Fibroblast of the aortic adventitia (primary cell): ENCODE measurements at regions not wholly inside any gene's neighbourhood (a gene's known extent, or its start where the extent isn't known, plus 50 kb on each side); places are given as distances from the start of the nearest gene placed in this dataset.

Experiments
- DNase-seq: peaks from one replicate; pipeline ENCODE4 v3.0.0-alpha.2; 2010; ENCODE audit warnings: low read depth
- H3K4me3 ChIP-seq: 2 replicates; pipeline ENCODE4 v1.5.1; 2011; ENCODE audit warnings: low read depth, mild to moderate bottlenecking, control low read depth, low read length, moderate library complexity
- CTCF ChIP-seq: IDR thresholded peaks from 2 replicates; pipeline ENCODE4 v1.5.1; 2011; ENCODE audit warnings: mild to moderate bottlenecking, low read length, control low read depth, inconsistent platforms; ENCODE audit not compliant: insufficient read depth

GRCh38 chr3:115375362-115375761 is 228.3 kb upstream of the ZBTB20 start:
- no peak overlapping the region for H3K4me3 ChIP-seq
- no peak for TF ChIP-seq CTCF
- DNase-seq = no peak

GRCh38 chr3:115380883-115381572 is 233.9 kb upstream of the ZBTB20 start:
- peak; percentile 10 for DNase-seq

GRCh38 chr3:115381573-115381912 is 234.5 kb upstream of the ZBTB20 start:
- no peak overlapping the region for H3K4me3 ChIP-seq
- no peak for TF ChIP-seq CTCF
- DNase-seq = peak; percentile 84

More at GRCh38 chr3:115380883-115381572, 233.9 kb upstream of the ZBTB20 start:
- H3K4me3 ChIP-seq = no peak overlapping the region
- peak; percentile 45 for TF ChIP-seq CTCF

GRCh38 chr3:115381931-115382330 is 234.8 kb upstream of the ZBTB20 start:
- DNase-seq = no peak
- no peak for TF ChIP-seq CTCF
- H3K4me3 ChIP-seq = no peak overlapping the region

- peak; percentile 21 for DNase-seq
- no peak for TF ChIP-seq CTCF
Measured at GRCh38 chr3:115384381-115384780, 237.3 kb upstream of the ZBTB20 start.

GRCh38 chr3:115385774-115386730 is 237.3 kb upstream of the GAP43 start:
- no peak for DNase-seq
- no peak for TF ChIP-seq CTCF

More at GRCh38 chr3:115384381-115384780, 237.3 kb upstream of the ZBTB20 start:
- no peak overlapping the region for H3K4me3 ChIP-seq

More at GRCh38 chr3:115385774-115386730, 237.3 kb upstream of the GAP43 start:
- no peak overlapping the region for H3K4me3 ChIP-seq
